ENCODE measurements at regions not wholly inside any gene's neighbourhood (a gene's known extent, or its start where the extent isn't known, plus 50 kb on each side); places are given as distances from the start of the nearest gene placed in this dataset.
"Not testable (repeated sequence)": the region's sequence is repeated elsewhere in the genome, so short reads cannot be mapped to it uniquely, and the experiment has no call there.

GRCh38 chr2:88802026-88802425, 110.6 kb downstream of the RPIA start:
- H3K27ac ChIP-seq; H3K27me3 ChIP-seq; H3K4me1 ChIP-seq (replicated peaks in 1 of 2); H3K9me3 ChIP-seq (replicated peaks in 1 of 3); H3K4me3 ChIP-seq; DNase-seq; intact Hi-C loops (cut with DNase I); H3K36me3 ChIP-seq (replicated peaks in 1 of 2): not testable (repeated sequence)
- WGBS, 4 donors: 25 to 33% (median 30%) methylated on average over 2 of the region's 2 CpGs

DNA sequence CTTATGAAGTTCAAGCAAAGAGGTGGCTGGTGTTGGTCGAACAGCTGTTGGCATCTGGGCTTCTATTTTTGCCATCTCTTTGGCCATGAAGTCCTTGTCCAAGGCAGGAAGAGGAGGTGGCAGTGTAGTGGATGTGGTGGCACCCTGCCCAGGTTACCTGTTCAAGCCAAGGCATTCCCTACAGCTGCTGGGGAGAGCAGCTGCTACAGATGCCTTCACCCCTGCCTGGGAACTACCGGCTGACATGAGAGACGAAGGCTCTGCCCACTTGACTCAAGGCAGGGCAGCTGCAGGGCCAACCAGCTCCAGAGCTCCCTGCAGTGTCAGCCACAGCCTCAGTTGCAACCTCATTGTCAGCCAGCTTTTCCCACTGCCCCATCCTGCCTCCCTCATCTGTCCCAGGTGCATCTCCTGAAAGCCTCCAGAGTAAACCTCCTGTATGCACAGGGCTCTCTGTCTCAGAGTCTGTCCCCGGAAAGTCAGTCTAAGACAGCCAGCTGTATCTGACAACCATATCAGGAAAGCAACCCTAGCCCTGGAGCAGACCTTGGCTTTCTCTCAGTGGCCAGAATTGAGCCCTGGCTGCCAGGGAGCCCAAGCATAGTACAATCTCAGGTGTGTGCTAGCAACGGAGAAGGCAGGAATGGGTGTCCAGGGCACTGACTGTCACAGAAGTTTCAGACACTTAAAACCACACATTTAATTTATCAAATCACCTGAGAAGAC, 115.9 kb downstream of the RPIA start:
- Histone ChIP-seq H3K27ac (no peak overlapping the region), H3K36me3 (replicated peaks in 1 of 2) (no peaks in the 10 kb centered on the region), H3K4me1 (replicated peaks in 1 of 2) (no peaks in the 10 kb centered on the region), H3K9me3 (replicated peaks in 1 of 3) (no peaks in the 10 kb centered on the region), H3K27me3 (no peaks in the 10 kb centered on the region), H3K4me3 (no peak overlapping the region)
- intact Hi-C loops (cut with DNase I): no loop called here
- 67 to 94% (median 81%) methylated on average over 3 to 5 of the region's 5 CpGs for WGBS, 4 donors
- no peak for DNase-seq
- no peak for TF ChIP-seq CTCF (IDR thresholded peaks at IDR 0.05)
- TF ChIP-seq POLR2A (IDR thresholded peaks at IDR 0.05): no peak

DNA sequence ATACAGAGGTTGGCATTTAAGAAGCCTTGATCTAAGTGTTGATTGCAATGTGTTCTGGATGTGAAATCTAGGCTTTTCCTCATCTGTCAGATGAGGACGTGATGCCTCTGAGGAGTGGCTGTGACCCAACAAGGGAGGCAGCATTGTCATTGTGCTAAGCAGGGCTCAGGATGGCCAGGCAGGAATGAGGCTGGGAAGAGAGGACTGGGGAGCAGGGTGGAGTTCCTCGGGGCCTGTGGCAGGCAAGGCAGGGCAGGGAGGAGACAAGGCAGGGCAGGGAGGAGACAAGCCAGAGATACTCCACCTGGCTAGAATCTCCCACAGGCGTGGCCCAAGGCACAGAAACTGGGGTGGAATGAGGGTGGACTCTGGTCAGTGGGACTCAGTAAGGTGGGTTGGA, 116.6 kb downstream of the RPIA start:
- intact Hi-C loops (cut with DNase I): no loop called here
- Histone ChIP-seq H3K27me3 (no peaks in the 10 kb centered on the region), H3K36me3 (replicated peaks in 1 of 2) (no peaks in the 10 kb centered on the region), H3K27ac (no peak overlapping the region), H3K4me1 (replicated peaks in 1 of 2) (no peaks in the 10 kb centered on the region), H3K9me3 (replicated peaks in 1 of 3) (no peaks in the 10 kb centered on the region), H3K4me3 (no peak overlapping the region)
- DNase-seq: no peak
- TF ChIP-seq POLR2A (IDR thresholded peaks at IDR 0.05) (no peak), CTCF (IDR thresholded peaks at IDR 0.05) (no peak)
- WGBS, 4 donors: 41 to 68% (median 57%) methylated on average over 3 of the region's 3 CpGs

- H3K4me3 ChIP-seq: no peak overlapping the region
- no peak for TF ChIP-seq CTCF (IDR thresholded peaks at IDR 0.05)
- TF ChIP-seq POLR2A (IDR thresholded peaks at IDR 0.05): no peak
- DNase-seq: no peak
- WGBS, 4 donors: 26 to 50% (median 36%) methylated on average over 1 of the region's 1 CpG
- no peak overlapping the region for H3K27ac ChIP-seq
- intact Hi-C loops (cut with DNase I): no loop called here
- H3K9me3 ChIP-seq (replicated peaks in 1 of 3): no peaks in the 10 kb centered on the region
- no peaks in the 10 kb centered on the region for H3K27me3 ChIP-seq
- H3K36me3 ChIP-seq (replicated peaks in 1 of 2): no peaks in the 10 kb centered on the region
- no peaks in the 10 kb centered on the region for H3K4me1 ChIP-seq (replicated peaks in 1 of 2)
Measured at GRCh38 chr2:88808652-88809051, 117.2 kb downstream of the RPIA start.

- Histone ChIP-seq H3K4me1 (replicated peaks in 1 of 2) (no peaks in the 10 kb centered on the region), H3K4me3 (no peak overlapping the region), H3K27ac (no peak overlapping the region), H3K36me3 (replicated peaks in 1 of 2) (no peaks in the 10 kb centered on the region), H3K27me3 (no peaks in the 10 kb centered on the region), H3K9me3 (replicated peaks in 1 of 3) (no peaks in the 10 kb centered on the region)
- DNase-seq: no peak
- intact Hi-C loops (cut with DNase I): no loop called here
- WGBS, 4 donors: 75 to 92% (median 79%) methylated on average over 4 to 6 of the region's 6 CpGs
- TF ChIP-seq POLR2A (IDR thresholded peaks at IDR 0.05) (no peak), CTCF (IDR thresholded peaks at IDR 0.05) (no peak)
Measured at GRCh38 chr2:88809216-88809615, 117.7 kb downstream of the RPIA start.
